Caki2 (cell line): ENCODE measurements at regions not wholly inside any gene's neighbourhood (a gene's known extent, or its start where the extent isn't known, plus 50 kb on each side); places are given as distances from the start of the nearest gene placed in this dataset.
"Not testable (repeated sequence)": the region's sequence is repeated elsewhere in the genome, so short reads cannot be mapped to it uniquely, and the experiment has no call there.

Experiments used
- DNase-seq: peaks from one replicate; pipeline ENCODE4 v3.0.0-alpha.2; 2015; ENCODE audit warnings: low read depth
- in situ Hi-C: cut with HindIII; loops from 2 replicates; pipeline ENCODE4 v1.10.0; 2016; ENCODE audit warnings: low sequenced_read_pairs, low pct_unique_long_range_greater_than_20kb, mixed read lengths

DNA sequence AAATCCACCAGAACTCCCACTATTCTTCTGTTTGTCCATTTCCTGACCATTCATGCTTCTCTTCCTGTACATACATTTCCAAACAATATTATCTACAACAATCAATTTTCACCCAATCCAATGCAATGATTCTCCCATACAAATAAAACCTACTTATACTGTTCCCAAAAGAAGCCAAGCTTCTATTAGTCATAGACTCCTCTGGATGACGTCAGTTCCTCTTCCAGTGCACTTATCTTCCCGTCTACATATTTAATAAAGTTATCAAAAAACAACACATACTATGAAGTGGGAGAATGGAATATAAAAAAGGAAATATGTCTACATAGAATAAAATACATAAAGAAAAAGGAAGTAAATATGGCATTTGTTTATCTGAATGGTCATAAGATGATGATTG is 165.4 kb downstream of the FOXG1 start:
- in situ Hi-C loops, result no loop called here
- no peak for DNase-seq

DNA sequence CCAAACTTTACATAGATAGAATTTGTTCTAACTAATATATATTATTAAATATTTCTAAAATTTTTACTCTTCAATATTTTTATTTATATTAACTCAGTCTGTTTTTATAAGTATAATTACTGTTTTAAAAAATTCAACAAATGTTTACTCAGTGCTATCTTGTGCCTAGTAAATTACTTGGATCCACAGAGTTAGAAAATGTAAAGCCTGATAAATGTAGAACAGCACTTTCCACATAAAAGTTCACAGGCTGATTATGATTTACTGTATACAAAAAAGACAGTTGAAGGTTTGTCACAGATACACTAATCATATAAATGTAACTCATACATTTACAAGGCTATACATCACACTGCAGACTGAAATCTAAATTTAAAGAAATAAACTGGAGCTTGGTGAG is 170.0 kb downstream of the FOXG1 start:
- in situ Hi-C loops, result no loop called here
- no peak for DNase-seq

DNA sequence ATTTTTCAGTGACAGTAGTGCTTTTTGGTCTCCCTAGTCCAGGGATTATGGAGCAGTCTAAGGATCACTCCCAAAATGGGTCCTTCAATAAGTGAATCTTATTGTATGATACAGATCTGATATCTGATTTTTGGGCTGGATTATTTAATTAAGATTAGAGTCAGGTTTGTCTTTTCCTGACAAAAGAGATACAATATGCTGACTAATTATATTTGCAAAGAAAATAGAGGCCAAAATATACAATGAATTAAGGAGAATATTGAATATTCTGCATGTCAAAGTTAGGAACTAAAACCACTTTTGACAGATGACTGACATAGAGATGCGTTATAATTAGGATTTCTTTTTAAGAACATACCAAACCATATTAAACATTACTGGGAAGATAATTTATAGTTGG is 175.2 kb downstream of the FOXG1 start:
- in situ Hi-C loops, result no loop called here
- no peak for DNase-seq

DNA sequence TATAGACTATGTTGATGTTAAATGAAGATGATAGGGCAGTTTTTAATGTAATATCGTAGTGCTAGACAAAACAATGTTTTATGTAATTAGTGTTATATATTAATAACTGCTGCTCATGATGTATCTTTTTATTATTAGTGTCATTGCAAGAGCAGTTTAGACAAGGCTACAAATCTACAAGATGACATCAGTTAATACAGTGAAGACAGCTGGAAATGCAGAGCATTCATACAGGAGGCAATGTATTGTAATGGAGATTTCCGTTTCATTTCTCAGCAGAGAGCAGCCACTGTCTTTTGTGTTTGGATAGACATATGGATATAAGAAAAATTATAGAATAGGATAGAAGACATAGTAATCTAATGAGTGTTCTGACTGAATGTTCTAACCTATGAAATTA is 178.0 kb downstream of the FOXG1 start:
- in situ Hi-C loops, result no loop called here
- DNase-seq, result no peak

DNA sequence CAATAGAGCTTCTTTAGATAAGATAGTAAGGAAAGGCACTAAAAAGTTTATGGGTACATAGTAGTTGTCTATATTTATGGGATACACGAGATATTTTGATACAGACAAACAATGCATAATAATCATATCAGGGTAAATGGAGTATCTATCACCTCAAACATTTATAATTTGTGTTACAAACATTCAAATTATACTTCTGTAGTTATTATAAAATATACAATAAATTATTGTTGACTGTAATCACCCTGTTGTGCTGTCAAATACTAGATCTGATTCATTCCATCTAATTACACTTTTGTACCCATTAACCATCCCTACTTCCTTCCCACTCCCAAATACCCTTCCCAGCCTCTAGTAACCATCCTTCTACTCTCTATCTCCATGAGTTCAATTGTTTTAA is 179.7 kb downstream of the FOXG1 start:
- in situ Hi-C loops, result no loop called here

DNA sequence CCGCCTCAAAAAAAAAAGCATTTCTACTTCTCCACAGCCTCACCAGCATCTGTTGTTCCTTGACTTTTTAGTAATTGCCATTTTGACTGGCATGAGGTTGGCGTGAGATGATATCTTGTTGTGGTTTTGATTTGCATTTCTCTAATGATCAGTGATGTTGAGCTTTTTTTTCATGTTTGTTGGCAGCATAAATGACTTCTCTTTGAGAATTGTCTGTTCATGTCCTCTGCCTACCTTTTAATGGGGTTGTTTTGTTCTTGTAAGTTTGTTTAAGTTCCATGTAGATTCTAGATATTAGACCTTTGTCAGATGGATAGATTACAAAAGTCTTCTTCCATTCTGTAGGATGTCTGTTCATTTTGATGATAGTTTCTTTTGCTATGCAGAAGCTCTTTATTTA is 182.9 kb downstream of the FOXG1 start:
- in situ Hi-C loops, result no loop called here

More for the DNA sequence above, 179.7 kb downstream of the FOXG1 start:
- no peak for DNase-seq

DNA sequence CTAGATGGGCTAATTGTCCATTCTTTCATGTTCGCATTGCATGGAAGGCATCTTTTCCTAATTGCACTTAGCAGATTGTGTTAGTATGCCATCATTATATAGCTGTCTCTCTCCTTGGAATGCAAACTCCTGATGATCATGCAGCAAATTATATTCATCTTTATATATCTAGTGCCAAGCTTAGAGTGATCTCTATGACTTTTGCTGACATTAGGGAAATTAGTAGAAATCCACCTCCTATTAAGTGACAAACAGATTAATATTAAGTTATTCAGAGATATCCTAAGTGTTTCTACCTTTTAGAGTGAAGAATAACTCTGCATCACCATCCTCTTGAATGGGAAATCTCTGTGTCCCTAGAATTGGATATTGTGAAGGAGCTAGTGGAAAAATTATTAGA is 185.6 kb downstream of the FOXG1 start:
- no peak for DNase-seq
- in situ Hi-C loops, result no loop called here

More for the DNA sequence above, 182.9 kb downstream of the FOXG1 start:
- DNase-seq, result no peak

DNA sequence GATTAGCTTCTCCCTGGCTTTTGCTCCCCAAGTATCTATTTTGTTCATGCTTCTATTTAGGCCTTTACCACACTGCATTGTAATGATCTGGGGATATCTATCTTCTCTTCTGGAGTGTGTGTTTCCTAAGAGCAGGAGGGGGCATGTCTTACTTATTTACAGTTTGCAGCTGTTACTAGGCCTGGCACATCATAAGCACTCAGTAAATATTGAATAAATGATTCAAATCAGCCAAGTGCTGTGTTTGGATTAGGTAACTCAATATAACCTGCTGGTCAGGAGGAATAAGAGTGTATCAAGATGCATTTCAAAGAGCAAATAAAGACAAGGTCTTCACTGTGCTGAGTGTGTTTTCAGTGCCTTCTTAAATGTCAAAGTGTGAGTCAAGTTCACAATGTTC is 186.1 kb downstream of the FOXG1 start:
- in situ Hi-C loops, result no loop called here
- DNase-seq, result no peak

DNA sequence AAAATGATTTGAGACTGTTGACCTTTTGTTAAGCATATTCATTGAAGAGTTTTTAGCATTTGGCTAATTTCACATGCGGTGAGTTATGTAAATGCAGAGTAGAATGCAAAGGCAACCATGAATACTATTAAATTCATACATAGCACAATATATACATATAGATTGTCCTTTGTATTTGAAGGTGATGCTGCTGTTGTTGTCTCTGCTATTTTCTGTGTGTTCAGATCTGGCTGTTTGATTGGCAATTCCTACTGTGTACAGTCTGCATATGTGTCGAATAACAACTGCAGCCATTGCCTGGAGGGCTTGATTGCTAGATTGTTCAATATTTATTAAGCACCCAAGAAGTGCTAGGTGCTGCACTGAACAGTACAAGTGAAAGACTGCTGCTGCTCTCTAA is 187.4 kb downstream of the FOXG1 start:
- in situ Hi-C loops, result no loop called here
- no peak for DNase-seq

DNA sequence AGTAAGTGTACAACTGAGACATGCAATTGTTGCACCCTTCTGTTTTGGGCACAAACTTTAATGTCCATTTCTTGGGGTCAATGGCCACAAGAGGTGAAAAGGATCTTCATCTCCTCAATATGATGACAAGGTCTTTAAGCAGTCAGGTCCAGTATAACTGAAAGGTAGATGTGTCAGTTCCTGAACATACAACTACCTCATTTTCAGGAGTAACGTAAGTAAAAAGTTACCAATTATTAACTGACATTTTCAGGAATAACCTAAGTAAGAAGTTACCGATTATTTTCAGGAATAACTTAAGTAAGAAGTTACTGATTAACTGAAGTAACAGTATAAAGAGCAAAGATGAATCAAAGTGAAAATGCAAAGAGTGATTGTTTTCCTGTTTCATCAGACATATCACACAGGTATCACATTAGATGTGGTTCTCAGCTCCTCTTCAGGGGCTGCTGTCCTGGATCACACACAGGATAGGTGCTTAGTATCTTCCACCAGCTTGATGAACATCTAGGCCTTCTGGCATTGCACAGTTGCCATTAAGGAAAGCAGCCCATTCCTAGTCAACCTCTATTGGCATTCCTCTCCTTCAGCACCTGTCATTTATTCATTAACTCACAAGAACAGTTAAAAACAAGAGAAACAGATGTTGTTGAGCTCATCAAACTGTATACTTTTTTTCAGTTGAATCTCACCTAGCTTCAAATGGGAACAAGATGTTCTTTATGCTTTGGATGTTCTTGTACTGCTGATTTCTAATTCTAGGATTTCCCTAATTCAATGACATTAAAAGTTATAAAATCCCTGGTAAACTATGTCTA is 200.0 kb downstream of the FOXG1 start:
- in situ Hi-C loops, result no loop called here
- no peak for DNase-seq

DNA sequence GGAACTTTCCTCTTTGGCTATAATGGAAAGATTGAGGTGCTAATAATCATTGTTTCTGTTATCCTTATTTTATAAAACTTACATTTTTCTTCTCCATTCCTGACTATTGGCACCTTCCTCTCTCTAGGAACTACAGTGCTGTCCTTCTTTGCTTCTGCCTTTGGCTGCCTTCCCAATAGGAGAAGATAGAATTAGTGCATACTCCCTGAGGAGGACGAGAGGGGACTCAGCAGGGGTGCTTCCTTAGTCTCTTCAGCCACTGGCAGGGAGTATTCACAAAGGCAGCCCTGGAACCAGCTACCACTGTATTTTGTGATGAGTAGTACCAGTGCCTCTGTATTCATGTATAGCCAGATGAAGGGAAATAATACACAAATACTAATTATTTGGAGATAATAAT is 208.5 kb downstream of the FOXG1 start:
- in situ Hi-C loops, result no loop called here
- DNase-seq, result no peak

DNA sequence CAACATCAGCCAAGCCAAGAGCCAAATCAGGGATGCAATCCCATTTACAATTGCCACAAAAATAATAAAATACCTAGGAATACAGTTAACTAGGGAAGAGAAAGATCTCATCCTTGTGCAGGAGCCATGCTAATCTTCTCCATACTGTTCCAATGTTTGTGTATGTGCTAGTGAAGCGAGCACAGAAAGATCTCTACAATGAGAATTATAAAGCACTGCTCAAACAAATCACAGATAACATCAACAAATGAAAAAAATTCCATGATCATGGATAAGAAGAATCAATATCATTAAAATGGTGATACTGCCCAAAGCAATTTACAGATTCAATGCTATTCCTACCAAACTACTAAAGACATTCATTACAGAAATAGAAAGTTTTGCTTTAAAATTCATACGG is 215.6 kb downstream of the FOXG1 start:
- DNase-seq, result no peak
- in situ Hi-C loops, result no loop called here

DNA sequence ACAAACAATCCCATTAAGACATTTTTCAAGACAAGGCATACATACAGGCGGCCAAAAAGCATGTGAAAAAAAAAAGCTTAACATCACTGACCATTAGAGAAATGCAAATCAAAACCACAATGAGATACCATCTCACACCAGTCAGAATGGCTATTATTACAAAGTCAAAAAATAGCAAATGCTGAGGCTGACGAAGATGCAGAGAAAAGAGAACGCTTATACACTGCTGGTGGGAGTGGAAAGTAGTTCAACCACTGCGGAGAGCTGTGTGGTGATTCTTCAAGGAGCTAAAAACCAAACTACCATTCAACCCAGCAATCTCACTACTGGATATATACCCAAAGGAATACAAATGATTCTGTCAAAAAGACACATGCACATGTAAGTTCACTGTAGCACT is 216.7 kb downstream of the FOXG1 start:
- DNase-seq, result no peak
- in situ Hi-C loops, result no loop called here

DNA sequence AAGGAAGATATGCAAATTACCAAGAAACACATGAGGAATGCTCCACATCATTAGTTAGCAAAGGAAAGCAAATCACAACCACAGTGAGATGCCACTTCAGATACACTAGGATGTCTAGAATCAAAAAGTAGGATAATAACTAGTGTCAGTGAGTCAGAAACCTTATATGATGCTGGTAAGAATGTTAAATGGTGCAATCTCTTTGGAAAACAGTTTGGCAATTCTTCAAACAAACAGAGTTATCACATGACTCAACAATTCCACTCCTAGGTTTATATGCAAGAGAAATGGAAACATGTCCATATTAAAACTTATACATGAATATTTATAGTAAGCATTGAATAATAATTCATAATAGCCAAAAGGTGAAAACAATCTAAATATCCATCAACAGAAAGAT is 220.9 kb downstream of the FOXG1 start:
- DNase-seq, result no peak
- in situ Hi-C loops, result no loop called here

DNA sequence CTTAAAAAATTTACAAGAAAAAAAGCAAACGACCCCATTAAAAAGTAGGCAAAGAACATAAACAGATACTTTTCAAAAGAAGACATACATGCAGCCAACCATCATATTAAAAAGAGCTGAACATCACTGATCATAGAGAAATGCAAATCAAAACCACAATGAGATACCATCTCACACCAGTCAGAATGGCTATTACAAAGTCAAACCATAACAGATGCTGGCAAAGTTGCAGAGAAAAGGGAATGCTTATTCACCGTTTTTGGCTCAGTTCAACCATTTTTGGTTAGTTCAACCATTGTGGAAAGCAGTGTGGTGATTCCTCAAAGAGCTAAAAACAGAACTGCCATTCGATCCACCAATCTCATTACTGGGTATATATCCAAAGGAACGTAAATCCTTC is 230.6 kb downstream of the FOXG1 start:
- in situ Hi-C loops, DNase-seq: not testable (repeated sequence)

DNA sequence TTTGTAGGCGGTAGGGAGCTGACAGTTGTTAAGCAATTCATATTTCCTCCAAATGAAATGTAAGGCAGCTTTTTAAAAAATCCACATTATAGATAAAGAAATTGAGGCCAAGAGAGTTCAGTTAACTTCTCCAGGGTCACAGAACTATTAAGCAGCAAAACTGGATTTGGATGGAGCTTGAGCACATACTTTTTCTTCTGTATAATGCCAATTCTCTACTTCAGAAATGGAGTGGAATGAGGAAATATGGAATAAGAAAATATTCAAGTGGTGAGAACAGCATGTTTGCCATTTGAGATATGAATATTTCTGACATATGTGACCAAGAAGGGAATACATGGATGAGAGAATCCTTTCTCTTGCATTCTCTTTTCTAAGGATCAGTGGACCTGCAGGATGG is 233.1 kb downstream of the FOXG1 start:
- no peak for DNase-seq
- in situ Hi-C loops, result no loop called here

DNA sequence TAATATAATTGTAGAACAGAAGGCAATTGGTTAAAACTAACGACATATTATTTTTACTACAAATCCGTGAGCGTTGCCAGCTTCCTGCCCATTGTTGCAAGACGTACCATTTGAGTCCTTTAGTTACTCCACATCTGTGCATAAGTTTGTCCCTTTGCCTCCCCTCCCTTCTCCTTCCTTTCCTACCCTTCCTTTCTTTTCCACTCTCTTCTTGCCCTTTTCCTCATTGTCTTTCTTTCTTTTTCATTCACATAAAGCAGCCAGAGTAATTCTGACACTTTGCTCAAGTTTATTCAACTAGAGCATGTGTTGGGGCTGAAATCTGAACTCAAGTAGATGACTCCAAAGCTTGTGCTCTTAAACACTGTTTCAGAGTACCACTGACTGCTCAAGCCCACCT is 239.1 kb downstream of the FOXG1 start:
- in situ Hi-C loops, result no loop called here
- no peak for DNase-seq

DNA sequence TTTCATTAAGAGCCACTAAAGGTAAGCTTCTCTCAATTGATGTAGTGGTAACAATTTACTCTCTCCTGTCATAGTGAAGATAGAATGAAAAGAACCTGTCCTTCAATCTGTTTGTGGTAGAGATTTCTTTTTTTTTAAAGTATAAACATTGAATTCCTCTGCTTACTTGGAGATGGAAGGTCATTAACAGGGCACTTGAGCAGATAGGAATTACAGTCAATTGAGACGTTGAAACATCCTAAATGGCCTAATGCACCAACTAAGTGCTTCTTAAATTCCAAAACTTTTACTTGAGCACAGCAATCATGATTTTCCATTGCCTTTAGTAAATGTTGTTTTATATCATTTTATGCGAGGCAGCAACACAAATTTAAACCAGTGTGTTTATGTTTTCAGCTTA is 241.4 kb downstream of the FOXG1 start:
- DNase-seq, result no peak
- in situ Hi-C loops, result no loop called here

DNA sequence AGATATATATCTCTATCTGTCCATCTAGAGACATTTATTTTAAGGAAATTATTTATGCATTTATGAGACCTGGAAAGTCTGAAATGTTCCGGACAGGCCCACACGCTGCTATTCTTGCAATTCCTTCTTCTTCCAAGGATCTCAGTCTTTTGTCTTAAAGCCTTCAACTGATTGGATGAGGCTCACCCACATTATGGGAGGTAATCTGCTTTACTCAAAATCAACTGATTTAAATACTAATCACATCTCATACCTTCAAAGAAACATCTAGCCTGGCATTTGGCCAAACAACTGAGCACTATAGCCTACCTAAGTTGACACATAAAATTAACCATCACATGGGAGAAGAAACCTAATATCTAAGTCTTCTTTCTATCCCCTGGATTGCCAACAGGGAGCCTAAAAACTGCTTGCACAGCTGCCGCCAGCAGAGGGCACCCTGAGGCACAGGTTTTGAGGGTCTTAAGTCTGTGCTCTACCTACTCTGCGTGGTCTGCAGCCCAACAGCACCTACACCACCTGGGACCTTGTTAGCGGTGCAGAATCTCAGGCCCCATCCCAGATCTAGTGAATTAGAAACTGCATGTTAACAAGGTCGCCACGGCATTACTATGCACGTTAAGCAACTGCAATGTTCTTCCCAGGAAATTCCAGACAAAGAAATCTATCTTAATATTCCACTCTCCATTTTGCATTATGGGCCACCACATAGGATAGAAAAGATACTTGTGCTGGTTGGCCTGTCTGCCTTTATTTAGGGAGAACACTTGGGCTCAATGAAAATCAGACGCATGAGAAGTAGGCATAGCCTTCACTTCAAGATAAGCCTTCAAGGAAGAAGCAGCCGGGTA is 249.7 kb downstream of the FOXG1 start:
- in situ Hi-C loops, result no loop called here

DNA sequence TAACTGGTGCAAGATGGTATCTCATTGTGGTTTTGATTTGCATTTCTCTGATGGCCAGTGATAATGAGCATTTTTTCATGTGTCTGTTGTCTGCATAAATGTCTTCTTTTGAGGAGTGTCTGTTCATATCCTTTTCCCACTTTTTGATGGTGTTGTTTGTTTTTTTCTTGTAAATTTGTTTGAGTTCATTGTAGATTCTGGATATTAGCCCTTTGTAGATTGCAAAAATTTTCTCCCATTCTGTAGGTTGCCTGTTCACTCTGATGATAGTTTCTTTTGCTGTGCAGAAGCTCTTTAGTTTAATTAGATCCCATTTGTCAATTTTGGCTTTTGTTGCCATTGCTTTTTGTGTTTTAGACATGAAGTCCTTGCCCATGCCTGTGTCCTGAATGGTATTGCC is 256.9 kb downstream of the FOXG1 start:
- in situ Hi-C loops, DNase-seq: not testable (repeated sequence)

More for the DNA sequence above, 249.7 kb downstream of the FOXG1 start:
- DNase-seq, result peak; percentile 22
